DND-41 (cell line): ENCODE measurements at regions not wholly inside any gene's neighbourhood (a gene's known extent, or its start where the extent isn't known, plus 50 kb on each side); places are given as distances from the start of the nearest gene placed in this dataset.

Experiments used
- ATAC-seq: fragments of 200-7000 bp; cut with Tn5 transposase; 3 replicates; pipeline ENCODE4 v1.9.1; 2021; ENCODE audit warnings: low read depth; ENCODE audit not compliant: insufficient read depth
- DNase-seq: peaks from one replicate; pipeline ENCODE4 v3.0.0-alpha.2; 2020
- H2AFZ ChIP-seq: 2 replicates; pipeline ENCODE4 v1.6.0; 2012; ENCODE audit warnings: low read depth, low read length
- H3K27ac ChIP-seq: 2 replicates; pipeline ENCODE4 v1.5.1; 2012; ENCODE audit warnings: low read length, inconsistent platforms
- H3K27me3 ChIP-seq: fragments of 200-600 bp; sonication (generic); 2 replicates; pipeline ENCODE4 v1.6.0; 2012; ENCODE audit warnings: low read length, mild to moderate bottlenecking, inconsistent platforms; ENCODE audit not compliant: insufficient read depth, poor library complexity
- H3K36me3 ChIP-seq: 2 replicates; pipeline ENCODE4 v1.5.1; 2012; ENCODE audit warnings: low read length, inconsistent platforms; ENCODE audit not compliant: insufficient read depth
- H3K4me1 ChIP-seq: 2 replicates; pipeline ENCODE4 v1.5.1; 2012; ENCODE audit warnings: mild to moderate bottlenecking, low read length; ENCODE audit not compliant: insufficient read depth
- H3K4me2 ChIP-seq: 2 replicates; pipeline ENCODE4 v1.6.0; 2012; ENCODE audit warnings: mild to moderate bottlenecking, moderate library complexity, low read length, inconsistent platforms; ENCODE audit not compliant: insufficient read depth
- H3K4me3 ChIP-seq, 2 experiments: fragments of 200-600 bp in 1 of 2; shearing (Covaris generic) in 1 of 2; 2 replicates each; pipeline ENCODE4 v1.5.1; 2012 to 2016; ENCODE audit warnings: inconsistent platforms in 2 of 2, low read length in 2 of 2, mild to moderate bottlenecking in 2 of 2, low read depth in 1 of 2, moderate library complexity in 1 of 2
- H3K79me2 ChIP-seq: 2 replicates; pipeline ENCODE4 v1.6.0; 2012; ENCODE audit warnings: low read length, inconsistent platforms; ENCODE audit not compliant: insufficient read depth
- H3K9ac ChIP-seq: 2 replicates; pipeline ENCODE4 v1.6.0; 2012; ENCODE audit warnings: low read depth, mild to moderate bottlenecking, inconsistent platforms, low read length, moderate library complexity
- H3K9me3 ChIP-seq: 2 replicates; pipeline ENCODE4 v1.5.1; 2012; ENCODE audit warnings: low read length, moderate library complexity, mild to moderate bottlenecking, inconsistent platforms; ENCODE audit not compliant: insufficient read depth, severe bottlenecking
- H4K20me1 ChIP-seq: 2 replicates; pipeline ENCODE4 v1.6.0; 2012; ENCODE audit warnings: low read length; ENCODE audit not compliant: insufficient read depth
- CTCF ChIP-seq: IDR thresholded peaks from 2 replicates; pipeline ENCODE4 v1.5.1; 2012; ENCODE audit warnings: borderline replicate concordance, low read length, moderate library complexity, mild to moderate bottlenecking; ENCODE audit not compliant: poor library complexity, severe bottlenecking; ENCODE audit errors: extremely low read depth
- EZH2 ChIP-seq: IDR thresholded peaks from 3 replicates; pipeline ENCODE4 v1.6.1; 2012; ENCODE audit warnings: borderline replicate concordance, low read depth, mild to moderate bottlenecking, moderate library complexity, low read length, inconsistent platforms; ENCODE audit not compliant: severe bottlenecking

- H3K36me3 ChIP-seq, result no peaks in the 10 kb centered on the region
- no peak overlapping the region for H3K4me2 ChIP-seq
- TF ChIP-seq EZH2 (no peak), CTCF (no peak)
- no peak overlapping the region for H3K4me3 ChIP-seq
- no peaks in the 10 kb centered on the region for H3K27me3 ChIP-seq
- no peaks in the 10 kb centered on the region for H4K20me1 ChIP-seq
- ATAC-seq (no peak), DNase-seq (no peak)
- H3K27ac ChIP-seq, result no peak overlapping the region
- no peaks in the 10 kb centered on the region for H3K79me2 ChIP-seq
- no peaks in the 10 kb centered on the region for H3K4me1 ChIP-seq
- no peak overlapping the region for H3K9ac ChIP-seq
- H2AFZ ChIP-seq, result no peak overlapping the region
- H3K9me3 ChIP-seq, result no peaks in the 10 kb centered on the region
Observed at GRCh38 chrX:98350940-98351339, 1467.2 kb downstream of the RPA4 start.

GRCh38 chrX:98357146-98357545 is 1473.4 kb downstream of the RPA4 start:
- Histone ChIP-seq H4K20me1 (no peaks in the 10 kb centered on the region), H3K36me3 (no peaks in the 10 kb centered on the region), H3K27me3 (no peaks in the 10 kb centered on the region), H3K27ac (no peak overlapping the region), H3K4me1 (no peaks in the 10 kb centered on the region), H3K4me2 (no peak overlapping the region), H3K9ac (no peak overlapping the region), H2AFZ (no peak overlapping the region), H3K4me3 (no peak overlapping the region), H3K9me3 (no peaks in the 10 kb centered on the region), H3K79me2 (no peaks in the 10 kb centered on the region)
- TF ChIP-seq CTCF (no peak), EZH2 (no peak)
- ATAC-seq, result no peak
- DNase-seq, result no peak

GRCh38 chrX:98362630-98363029 is 1478.9 kb downstream of the RPA4 start:
- Histone ChIP-seq H3K27me3 (no peaks in the 10 kb centered on the region), H3K4me3 (no peak overlapping the region), H4K20me1 (no peaks in the 10 kb centered on the region), H3K36me3 (no peaks in the 10 kb centered on the region), H3K27ac (no peak overlapping the region), H3K9me3 (no peaks in the 10 kb centered on the region), H2AFZ (no peak overlapping the region), H3K79me2 (no peaks in the 10 kb centered on the region), H3K9ac (no peak overlapping the region), H3K4me2 (no peak overlapping the region), H3K4me1 (no peaks in the 10 kb centered on the region)
- DNase-seq, result no peak
- ATAC-seq, result no peak
- TF ChIP-seq CTCF (no peak), EZH2 (no peak)

GRCh38 chrX:98371994-98372393 is 1488.3 kb downstream of the RPA4 start:
- Histone ChIP-seq H3K36me3 (no peaks in the 10 kb centered on the region), H3K4me2 (no peak overlapping the region), H4K20me1 (no peaks in the 10 kb centered on the region), H3K27me3 (no peaks in the 10 kb centered on the region), H2AFZ (no peak overlapping the region), H3K79me2 (no peaks in the 10 kb centered on the region), H3K9ac (no peak overlapping the region), H3K27ac (no peak overlapping the region), H3K4me1 (no peaks in the 10 kb centered on the region), H3K4me3 (no peak overlapping the region), H3K9me3 (no peaks in the 10 kb centered on the region)
- no peak for TF ChIP-seq CTCF
- ATAC-seq, result no peak
- no peak for DNase-seq
